ENCODE measurements at regions not wholly inside any gene's neighbourhood (a gene's known extent, or its start where the extent isn't known, plus 50 kb on each side); places are given as distances from the start of the nearest gene placed in this dataset.

DNA sequence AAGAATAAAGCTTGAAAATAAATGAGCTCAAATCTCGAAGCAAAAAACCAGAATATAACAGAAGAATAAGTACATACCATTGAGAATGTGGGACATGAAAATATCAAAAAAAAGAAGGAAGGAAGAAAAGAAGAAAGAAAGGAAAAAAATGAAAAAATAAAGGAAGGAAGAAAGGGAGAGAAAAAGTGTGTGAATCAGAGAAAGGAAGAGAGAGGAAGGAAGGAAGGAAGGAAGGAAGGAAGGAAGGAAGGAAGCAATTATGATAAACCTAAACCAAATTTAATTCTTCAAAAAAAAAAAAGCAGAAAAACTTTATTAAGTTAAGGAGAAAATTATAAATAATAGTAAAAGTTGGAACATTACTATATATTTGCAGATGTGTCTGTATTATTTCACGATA lies 949.8 kb downstream of the NLGN4X start:
- TF ChIP-seq, protein P1, sequence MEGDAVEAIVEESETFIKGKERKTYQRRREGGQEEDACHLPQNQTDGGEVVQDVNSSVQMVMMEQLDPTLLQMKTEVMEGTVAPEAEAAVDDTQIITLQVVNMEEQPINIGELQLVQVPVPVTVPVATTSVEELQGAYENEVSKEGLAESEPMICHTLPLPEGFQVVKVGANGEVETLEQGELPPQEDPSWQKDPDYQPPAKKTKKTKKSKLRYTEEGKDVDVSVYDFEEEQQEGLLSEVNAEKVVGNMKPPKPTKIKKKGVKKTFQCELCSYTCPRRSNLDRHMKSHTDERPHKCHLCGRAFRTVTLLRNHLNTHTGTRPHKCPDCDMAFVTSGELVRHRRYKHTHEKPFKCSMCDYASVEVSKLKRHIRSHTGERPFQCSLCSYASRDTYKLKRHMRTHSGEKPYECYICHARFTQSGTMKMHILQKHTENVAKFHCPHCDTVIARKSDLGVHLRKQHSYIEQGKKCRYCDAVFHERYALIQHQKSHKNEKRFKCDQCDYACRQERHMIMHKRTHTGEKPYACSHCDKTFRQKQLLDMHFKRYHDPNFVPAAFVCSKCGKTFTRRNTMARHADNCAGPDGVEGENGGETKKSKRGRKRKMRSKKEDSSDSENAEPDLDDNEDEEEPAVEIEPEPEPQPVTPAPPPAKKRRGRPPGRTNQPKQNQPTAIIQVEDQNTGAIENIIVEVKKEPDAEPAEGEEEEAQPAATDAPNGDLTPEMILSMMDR (IDR thresholded peaks at IDR 0.05): no peak
- TF ChIP-seq POLR2A (IDR thresholded peaks at IDR 0.05): no peak
